ENCODE measurements at regions not wholly inside any gene's neighbourhood (a gene's known extent, or its start where the extent isn't known, plus 50 kb on each side); places are given as distances from the start of the nearest gene placed in this dataset.
"Not testable (repeated sequence)": the region's sequence is repeated elsewhere in the genome, so short reads cannot be mapped to it uniquely, and the experiment has no call there.

DNA sequence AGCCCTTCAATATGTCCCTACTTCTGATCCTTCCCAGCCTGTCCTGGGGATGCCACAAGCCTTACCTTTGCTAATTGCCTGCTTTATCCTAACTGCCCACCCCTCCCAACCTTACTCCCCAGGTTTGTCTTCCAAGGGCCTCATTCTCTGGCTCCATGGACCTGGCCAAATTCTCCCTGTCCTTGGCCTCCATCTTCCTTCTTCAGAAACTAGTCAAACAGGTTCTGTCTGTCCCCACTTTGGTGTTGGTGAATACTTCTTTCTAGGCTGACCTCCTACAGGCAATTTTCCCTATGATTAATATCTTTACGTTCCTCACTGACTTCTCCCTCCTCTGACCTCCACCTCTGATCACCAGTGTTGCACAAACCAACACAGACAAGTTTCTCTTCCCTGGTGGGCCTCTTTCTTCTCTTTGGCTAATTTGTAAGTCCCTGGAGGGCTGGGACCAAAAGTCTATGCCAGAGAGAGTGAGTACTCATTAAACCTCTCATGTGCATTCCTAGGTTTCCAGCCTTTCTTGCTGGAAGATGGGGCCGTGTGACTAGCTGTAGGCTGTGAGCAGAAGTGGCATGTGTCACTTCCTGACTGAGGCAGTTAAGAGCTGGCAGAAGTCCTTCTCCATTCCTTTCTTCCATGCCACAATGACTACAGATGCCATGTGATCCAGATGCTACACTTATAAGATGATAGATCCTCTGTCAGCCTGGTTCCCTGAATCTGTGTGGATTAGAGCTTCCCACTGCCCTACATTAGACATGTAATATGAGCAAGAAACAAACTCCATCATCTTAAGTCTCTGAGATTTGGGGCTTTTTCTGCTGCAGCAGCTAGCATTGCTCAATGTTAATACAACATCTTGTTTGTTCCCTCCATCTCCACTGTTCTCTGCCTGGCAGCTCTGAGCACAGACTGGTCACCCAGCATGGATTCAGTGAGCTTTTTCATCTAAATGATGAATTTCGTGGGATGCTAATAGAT, 382.7 kb downstream of the RPS24 start:
- no peak for DNase-seq (ENCODE audit: low spot score)

- no peak for DNase-seq (ENCODE audit: low spot score)
Observed at GRCh38 chr10:78417425-78418370, 384.0 kb downstream of the RPS24 start.

DNA sequence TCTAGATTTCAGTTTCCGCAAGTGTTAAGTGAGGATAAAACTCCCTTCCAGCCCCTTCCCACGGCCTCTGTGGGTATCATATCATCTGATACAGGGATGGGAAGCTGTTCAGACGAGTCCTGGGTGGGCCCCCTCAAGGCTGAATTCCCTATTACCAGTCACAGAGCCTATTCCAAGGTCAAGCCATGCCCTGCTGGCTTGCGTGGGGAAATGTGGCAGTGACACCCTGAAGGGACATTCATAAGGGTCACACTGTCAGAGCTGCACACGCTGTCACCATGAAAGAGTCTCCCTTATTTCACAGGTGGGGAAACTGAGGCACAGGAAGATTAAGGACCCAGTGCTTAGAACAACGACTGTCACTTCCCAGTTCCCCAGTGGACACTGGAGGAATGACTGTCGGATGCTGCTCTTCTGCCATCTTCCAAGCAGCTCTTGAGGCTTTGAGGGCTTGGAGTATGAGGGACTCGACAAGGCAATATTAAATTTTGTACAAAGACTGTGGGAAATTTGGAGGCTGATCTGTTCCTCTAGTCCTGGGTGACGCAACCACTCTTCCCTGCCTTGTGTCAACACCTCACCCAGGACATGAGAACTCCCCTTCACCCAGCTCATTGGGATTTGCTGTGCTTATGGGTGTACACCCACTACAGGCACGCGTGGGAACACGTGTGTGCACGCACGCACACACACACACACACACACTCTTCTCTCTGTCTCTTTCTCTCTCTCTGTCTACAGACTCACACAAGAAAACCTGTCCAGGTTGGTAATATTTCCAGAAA, 386.0 kb downstream of the RPS24 start:
- DNase-seq (ENCODE audit: low spot score), result no peak

- no peak for DNase-seq (ENCODE audit: low spot score)
Observed at GRCh38 chr10:78420946-78421735, 387.5 kb downstream of the RPS24 start.

DNA sequence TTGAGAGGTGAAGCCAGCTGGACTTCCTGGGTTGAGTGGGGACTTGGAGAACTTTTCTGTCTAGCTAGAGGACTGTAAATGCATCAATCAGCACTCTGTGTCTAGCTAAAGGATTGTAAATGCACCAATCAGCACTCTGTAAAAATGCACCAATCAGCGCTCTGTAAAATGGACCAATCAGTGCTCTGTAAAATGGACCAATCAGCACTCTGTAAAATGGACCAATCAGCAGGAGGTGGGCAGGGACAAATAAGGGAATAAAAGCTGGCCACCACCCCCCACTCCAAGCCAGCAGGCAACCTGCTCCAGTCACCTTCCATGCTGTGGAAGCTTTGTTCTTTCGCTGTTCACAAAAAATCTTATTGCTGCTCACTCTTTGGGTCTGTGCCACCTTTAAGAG, 390.4 kb downstream of the RPS24 start:
- not testable (repeated sequence) for DNase-seq (ENCODE audit: low spot score)

GRCh38 chr10:78424723-78425122, 391.1 kb downstream of the RPS24 start:
- DNase-seq (ENCODE audit: low spot score), result no peak

DNA sequence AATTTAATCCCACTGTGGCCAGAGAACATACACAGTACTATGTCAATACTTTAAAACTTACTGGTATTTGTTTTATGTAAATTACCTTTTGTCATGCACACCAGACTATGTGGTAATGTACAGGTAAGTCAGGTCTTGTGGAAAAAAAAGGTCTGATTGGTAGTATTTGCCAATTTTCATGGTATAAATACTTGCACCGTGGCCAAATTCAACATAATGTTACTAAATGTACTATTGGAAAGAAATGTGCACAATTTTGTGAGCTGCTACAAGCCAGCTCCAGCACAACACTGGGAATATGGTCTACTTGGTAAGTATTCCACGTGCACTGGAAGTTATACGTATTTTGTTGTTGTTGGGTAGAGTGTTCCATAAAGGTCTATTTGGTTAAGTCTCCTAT, 392.5 kb downstream of the RPS24 start:
- DNase-seq (ENCODE audit: low spot score), result no peak

GRCh38 chr10:78427497-78428031, 393.9 kb downstream of the RPS24 start:
- no peak for DNase-seq (ENCODE audit: low spot score)

DNA sequence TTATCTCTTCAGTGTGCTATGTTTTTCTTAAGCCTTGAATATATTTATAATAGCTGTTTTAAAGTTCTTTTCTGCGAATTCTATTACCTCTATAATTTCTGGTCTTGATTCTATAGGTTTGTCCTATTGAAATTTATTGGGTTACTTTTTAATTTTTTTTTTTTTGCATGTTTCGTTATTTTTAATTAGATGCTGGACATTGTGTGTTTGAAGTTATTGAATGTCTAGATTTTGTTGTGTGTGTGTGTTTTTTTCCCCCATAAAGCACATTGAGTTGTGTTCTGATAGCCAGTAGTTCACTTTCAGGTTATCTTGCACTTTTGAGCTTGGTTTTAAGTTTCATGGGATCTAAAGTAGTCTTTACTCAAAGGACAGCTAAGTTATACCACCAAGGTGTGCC, 394.9 kb downstream of the RPS24 start:
- no peak for DNase-seq (ENCODE audit: low spot score)

- no peak for DNase-seq (ENCODE audit: low spot score)
Observed at GRCh38 chr10:78429984-78430383, 396.3 kb downstream of the RPS24 start.

DNA sequence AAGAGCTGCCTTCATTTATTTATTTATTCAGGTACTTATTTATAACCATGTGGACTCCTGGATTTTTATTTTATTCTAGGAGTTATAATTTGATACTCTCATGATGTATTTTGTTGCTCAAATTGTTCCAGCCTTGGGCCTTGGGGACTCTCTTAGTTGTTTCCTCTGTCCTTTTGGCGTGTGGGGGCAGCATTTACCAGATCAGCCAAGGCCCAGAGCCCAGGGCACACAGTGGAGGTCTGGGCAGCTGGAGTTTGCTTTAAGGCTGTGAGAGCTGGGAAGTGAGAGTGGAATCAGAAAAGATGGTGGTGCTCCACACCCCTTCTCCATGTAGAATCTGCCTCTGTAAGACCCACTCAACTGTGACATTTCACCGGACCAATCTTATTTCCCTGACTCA, 398.9 kb downstream of the RPS24 start:
- DNase-seq (ENCODE audit: low spot score), result no peak

GRCh38 chr10:78433076-78433595, 399.5 kb downstream of the RPS24 start:
- no peak for DNase-seq (ENCODE audit: low spot score)

DNA sequence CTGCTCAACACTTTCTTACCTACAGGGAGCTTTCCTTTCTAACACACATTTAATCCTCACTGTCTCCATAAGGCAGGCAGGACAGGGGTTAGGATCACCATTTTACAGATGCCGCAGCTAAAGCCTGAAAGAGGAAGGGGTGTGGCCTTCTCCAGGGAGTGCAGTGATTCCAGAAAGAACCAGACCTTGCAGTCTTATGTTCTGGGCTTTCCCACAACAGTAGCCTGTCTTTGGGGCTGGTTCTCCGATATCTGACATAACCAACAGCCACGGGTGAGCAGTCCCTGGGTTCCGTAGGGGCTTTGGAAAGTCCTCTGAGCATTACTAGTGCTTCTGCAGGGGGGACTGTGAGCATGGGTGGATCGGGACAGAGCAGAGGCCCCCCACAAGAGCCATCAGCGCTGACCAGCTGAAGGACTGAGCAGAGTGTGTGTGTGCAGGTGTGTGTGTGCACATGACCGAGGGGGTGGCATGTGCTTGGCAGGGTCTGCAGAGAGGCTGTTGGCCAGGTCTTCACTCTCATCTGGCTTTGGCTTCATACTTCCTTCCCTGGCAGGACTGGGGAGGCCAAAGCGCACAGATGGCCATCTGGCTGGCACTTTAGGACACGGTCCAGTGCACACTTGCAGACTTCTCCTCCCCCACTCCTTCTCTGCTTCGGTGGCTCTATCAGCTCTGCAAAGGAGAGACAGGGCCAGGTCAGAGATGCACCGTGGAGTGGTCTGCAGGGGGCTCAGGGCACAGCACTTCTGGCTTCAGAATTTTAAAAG, 400.3 kb downstream of the RPS24 start:
- no peak for DNase-seq (ENCODE audit: low spot score)

DNA sequence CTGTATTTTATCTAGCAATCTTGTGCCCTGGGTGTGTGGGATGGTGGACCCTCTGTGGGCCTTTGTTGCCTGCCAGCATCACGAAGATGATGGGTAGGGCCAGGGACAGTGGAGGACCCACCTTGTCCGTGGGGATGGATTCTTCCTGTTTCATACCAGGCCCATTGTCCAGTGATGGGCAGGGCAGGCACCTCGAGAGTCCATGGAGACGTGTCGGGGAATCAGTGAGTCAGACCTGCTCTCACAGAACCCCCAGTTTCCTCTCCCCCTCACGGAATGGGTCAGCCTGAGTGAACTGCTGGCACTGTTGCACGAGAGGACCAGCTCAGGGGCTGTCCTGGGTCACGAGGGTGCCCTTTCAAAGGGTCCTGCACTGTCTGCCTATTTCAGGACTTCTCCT, 401.2 kb downstream of the RPS24 start:
- no peak for DNase-seq (ENCODE audit: low spot score)

- no peak for DNase-seq (ENCODE audit: low spot score)
Observed at GRCh38 chr10:78435484-78436221, 402.0 kb downstream of the RPS24 start.

DNA sequence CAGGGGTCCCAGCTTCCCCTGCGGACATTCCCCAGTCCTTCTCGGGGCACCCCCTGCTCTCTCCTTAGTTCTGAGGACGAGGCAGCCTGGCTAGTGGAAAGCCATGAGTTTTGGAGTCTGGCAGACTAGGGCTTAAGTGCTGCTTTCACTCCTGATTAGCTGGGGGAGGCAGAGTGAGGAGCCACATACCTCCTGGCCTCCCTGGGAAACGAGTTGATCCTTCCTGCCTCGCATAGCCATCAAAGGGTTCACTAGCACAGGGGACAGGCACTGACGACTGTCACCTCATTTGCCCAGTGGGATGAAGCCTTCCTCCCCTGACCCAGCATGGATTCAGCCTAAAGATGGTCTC, 402.5 kb downstream of the RPS24 start:
- DNase-seq (ENCODE audit: low spot score), result no peak

GRCh38 chr10:78436706-78437406, 403.2 kb downstream of the RPS24 start:
- DNase-seq (ENCODE audit: low spot score), result no peak

GRCh38 chr10:78437407-78437768, 403.7 kb downstream of the RPS24 start:
- DNase-seq (ENCODE audit: low spot score), result no peak
